MM.1S (cell line): ENCODE measurements at regions not wholly inside any gene's neighbourhood (a gene's known extent, or its start where the extent isn't known, plus 50 kb on each side); places are given as distances from the start of the nearest gene placed in this dataset.

Source experiments
- CTCF ChIP-seq: fragments of 300-600 bp; sonication (generic); IDR thresholded peaks from 2 replicates; pipeline ENCODE4 v1.5.1; 2016; ENCODE audit warnings: antibody characterized with exemption, low read length, mixed read lengths
- EZH2 ChIP-seq: fragments of 300-600 bp; sonication (generic); optimal IDR thresholded peaks from 2 replicates; pipeline ENCODE3; 2017; ENCODE audit warnings: low read depth, mild to moderate bottlenecking, antibody characterized with exemption, low read length, mixed read lengths
- EZH2phosphoT487 ChIP-seq: fragments of 300-600 bp; sonication (generic); IDR thresholded peaks from 2 replicates; pipeline ENCODE4 v1.6.1; 2018; ENCODE audit warnings: antibody characterized with exemption, low read length

GRCh38 chr7:41098402-41098801 lies 604.5 kb downstream of the INHBA start:
- TF ChIP-seq CTCF (no peak), EZH2 (no peak), EZH2phosphoT487 (no peak)
